Fibroblast of villous mesenchyme (primary cell): ENCODE measurements at regions not wholly inside any gene's neighbourhood (a gene's known extent, or its start where the extent isn't known, plus 50 kb on each side); places are given as distances from the start of the nearest gene placed in this dataset.

Experiments used
- DNase-seq: peaks from one replicate; pipeline ENCODE4 v3.0.0-alpha.2; 2010; ENCODE audit warnings: low read depth
- H3K4me3 ChIP-seq: 2 replicates; pipeline ENCODE4 v1.5.1; 2011; ENCODE audit warnings: low read depth, mild to moderate bottlenecking, low read length
- TF ChIP-seq, protein P1 (sequence below): IDR thresholded peaks from 2 replicates; pipeline ENCODE4 v1.5.1; 2012; ENCODE audit warnings: low read depth, mild to moderate bottlenecking, low read length; ENCODE audit not compliant: insufficient read depth

DNA sequence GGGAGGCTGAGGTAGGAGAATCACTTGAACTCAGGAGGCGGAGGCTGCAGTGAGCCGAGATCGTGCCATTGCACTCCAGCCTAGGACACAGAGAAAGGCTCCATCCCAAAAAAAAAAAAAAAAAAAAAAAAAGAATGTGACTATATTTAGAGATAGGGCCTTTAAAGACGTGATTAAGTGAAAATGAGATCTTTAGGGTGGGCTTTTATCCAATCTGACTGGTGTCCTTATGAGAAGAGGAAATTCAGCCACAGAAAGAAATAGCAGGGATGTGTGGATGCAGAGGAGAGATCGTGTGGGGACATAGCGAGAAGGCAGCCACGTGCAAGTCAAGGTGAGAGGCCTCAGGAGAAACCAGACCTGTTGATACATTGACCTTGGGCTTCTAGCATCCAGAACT lies 69.9 kb upstream of the ACSL3 start:
- DNase-seq, result no peak
- TF ChIP-seq, protein P1, sequence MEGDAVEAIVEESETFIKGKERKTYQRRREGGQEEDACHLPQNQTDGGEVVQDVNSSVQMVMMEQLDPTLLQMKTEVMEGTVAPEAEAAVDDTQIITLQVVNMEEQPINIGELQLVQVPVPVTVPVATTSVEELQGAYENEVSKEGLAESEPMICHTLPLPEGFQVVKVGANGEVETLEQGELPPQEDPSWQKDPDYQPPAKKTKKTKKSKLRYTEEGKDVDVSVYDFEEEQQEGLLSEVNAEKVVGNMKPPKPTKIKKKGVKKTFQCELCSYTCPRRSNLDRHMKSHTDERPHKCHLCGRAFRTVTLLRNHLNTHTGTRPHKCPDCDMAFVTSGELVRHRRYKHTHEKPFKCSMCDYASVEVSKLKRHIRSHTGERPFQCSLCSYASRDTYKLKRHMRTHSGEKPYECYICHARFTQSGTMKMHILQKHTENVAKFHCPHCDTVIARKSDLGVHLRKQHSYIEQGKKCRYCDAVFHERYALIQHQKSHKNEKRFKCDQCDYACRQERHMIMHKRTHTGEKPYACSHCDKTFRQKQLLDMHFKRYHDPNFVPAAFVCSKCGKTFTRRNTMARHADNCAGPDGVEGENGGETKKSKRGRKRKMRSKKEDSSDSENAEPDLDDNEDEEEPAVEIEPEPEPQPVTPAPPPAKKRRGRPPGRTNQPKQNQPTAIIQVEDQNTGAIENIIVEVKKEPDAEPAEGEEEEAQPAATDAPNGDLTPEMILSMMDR, result no peak
- no peak overlapping the region for H3K4me3 ChIP-seq

DNA sequence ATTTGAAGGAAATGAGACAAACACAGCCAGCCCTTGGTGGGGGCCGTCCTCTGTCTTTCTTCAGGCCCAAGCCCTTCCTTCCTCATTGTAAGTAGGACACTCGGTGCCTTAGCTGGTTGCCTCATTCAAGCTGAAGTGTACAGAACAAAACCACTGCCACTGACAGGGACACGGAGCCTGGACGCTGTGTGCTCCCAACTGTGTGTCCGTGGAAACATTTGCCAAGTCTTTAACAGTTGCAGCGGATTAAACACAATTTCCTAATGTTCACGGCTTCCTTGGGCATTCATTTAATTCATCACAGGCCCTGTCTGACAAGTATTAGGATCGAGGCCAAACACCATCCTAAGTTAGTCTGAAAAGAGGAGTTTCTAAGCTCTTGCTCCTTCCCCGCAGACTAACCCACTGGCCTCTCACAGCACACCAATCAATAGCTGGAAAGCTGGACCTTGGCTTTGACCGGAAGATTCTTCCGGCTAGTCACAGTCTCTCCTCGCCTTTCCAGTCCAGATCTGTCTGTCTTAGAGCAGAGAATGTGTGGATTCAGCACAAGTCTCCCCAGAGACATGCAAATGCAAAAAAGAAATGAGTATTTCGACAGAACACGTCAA lies 68.7 kb upstream of the ACSL3 start:
- TF ChIP-seq, protein P1, result no peak
- no peak overlapping the region for H3K4me3 ChIP-seq
- no peak for DNase-seq

DNA sequence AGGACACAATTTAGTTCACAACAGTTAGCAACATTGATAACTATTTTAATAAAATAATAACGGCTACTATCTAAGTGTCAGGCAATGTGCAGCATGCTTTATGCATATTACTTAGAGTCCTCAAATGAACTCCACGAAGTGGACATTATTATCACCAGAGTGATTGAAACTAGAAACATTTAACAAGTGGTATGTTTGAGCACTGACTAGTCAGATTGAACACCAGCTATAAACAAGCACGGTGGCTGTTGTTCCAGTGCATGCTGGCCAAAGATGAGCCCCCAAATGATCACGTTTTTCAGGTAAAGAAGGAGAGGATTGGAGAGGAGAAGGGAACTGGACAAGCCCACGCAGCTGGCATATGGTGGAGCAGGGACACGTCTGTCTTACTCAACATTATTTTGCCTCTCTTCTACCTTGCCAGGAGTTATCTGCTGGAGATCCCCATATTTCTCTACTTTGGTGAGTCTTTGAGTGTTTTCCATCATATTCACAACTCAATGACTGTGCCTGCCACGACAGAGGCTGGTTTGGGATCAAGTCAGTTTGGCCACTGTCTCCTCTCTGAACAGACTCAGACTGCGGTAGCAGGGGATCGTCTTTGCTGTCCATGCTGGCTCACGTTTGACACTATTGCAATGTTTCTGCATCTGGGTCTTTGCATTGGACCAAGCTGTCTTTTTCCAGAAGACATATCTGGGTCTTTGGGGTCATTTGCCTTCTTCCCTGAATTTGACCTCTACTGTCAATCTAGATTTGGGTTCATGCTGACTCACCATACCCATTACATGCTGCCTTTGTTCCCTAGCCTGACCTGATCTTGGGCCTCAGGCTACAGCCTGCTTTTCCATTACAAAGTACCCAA lies 66.0 kb upstream of the ACSL3 start:
- TF ChIP-seq, protein P1, result no peak
- no peak overlapping the region for H3K4me3 ChIP-seq
- no peak for DNase-seq

DNA sequence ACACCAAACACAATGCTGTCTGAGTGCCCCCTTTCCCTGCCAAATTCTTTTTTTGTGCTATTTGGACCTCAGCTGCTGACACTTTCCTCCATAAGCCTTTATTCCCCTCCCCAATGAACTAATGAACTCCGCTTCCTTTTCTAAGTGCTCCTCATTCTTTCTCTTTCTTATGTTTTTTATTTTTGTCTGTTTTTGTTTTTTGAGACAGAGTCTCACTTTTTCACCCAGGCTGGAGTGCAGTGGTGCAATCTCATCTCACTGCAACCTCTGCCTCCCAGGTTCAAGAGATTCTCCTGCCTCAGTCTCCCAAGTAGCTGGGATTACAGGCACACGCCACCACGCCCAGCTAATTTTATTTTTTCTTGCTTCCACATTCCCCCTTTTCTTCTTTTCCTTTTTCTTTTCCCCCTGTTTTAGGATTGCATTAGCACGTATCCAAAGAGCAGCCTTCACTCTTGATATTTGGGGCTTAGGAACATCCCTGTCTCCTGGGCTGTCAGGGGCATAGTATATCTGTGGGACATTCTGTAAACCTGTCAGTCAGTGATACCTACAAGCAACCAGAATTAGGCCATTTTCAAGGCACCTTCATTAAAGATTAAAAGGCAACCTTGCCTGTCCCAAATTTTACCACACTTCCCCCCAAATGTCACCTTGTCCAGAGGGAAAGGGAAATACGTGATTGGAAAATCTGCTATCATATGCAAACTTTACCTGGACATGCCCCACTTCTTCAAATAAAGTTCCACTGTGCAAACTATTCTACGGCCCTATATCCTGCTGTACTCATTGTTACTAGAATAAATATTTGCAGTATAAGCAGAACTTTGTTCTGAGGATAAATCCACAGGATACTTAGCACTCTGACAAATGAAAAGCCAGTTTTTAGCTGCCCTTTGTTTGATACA lies 65.1 kb upstream of the ACSL3 start:
- H3K4me3 ChIP-seq, result no peak overlapping the region
- TF ChIP-seq, protein P1, result no peak
- DNase-seq, result no peak

DNA sequence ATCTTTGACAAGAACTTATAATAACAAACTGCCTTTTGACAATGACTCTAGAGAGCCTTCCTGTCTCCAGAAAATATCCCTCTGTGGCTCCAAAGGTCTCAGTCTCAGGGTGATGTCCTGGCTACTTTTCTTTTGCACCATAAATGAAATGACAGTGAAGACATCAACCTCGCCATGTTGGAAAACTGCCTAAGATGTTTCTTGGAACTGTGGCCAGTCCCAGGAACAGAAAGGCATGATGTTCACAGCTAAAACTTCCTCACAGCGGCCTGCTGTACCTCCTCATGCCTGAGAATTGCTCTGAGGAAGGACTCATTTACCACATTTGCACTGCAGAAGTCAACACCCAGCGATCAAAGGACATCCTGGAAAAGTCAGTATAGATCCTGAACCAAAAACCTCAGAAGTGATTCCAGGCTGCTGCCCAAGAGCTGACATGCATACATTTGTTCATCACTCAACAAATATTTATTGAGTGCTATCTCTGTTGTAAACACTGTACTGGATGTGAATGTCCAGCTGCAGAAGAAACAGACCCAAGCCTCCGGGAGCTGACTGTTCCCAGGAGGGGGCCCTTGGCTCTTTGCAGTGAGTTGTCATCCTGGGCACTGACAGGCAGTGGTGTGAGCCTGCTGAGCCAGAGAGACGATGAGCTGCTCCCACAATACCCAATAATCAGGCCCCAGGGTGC lies 64.3 kb upstream of the ACSL3 start:
- no peak overlapping the region for H3K4me3 ChIP-seq
- TF ChIP-seq, protein P1, result no peak
- DNase-seq, result peak; percentile 83

DNA sequence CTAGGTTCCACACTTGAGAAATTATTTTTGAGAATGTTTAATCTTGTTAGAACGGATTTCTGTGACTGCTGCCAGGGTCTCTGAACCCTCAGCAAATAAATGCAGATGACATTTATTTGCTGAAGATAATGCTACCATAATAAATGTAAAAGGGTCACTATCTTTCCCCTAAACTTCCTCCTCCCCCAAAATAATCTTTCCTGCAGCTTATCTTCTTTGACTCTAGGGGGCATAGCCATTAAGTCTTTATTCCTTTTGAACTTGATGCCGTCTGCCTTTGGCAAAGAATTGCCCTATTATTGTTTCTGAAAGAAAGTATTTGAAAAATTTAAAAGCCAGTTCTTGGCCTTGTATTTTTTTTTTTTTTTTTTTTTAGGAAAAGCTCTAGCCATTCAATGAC lies 63.6 kb upstream of the ACSL3 start:
- peak; percentile 29 for DNase-seq
- TF ChIP-seq, protein P1, result peak; percentile 48
- no peak overlapping the region for H3K4me3 ChIP-seq
